ENCODE measurements at regions not wholly inside any gene's neighbourhood (a gene's known extent, or its start where the extent isn't known, plus 50 kb on each side); places are given as distances from the start of the nearest gene placed in this dataset.

DNA sequence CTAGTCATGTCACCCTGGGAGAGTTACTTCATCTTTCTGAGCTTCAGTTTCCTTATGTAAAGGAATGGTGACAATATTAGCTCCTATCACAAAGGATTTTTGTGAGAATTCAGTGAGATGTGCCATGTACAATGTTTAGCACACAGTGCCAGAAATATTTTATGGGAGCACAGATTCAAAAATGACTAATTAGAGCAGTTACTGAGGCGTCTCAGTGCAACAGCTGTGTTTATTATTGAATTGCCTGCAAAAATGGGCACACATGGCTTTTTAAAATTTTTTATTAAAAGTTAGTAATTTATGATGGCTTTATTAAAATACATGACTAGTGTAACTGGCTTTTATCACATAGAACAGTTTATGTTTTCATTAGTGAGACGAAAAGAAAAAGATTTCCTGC is 134.3 kb upstream of the AHI1 start:
- no peaks in the 10 kb centered on the region for H3K9me3 ChIP-seq (ENCODE audit: control insufficient read depth in 1 of 2, insufficient read depth in 1 of 2, low read depth in 1 of 2, low read length in 2 of 2)
- H3K79me2 ChIP-seq (ENCODE audit: insufficient read depth, low read length) = no peaks in the 10 kb centered on the region
- no peak for ATAC-seq
- H4K20me1 ChIP-seq (ENCODE audit: insufficient read depth) = no peaks in the 10 kb centered on the region
- no peak overlapping the region for H3K9ac ChIP-seq (ENCODE audit: low read length)
- no peak overlapping the region for H3K4me2 ChIP-seq (ENCODE audit: low read length)
- H3K36me3 ChIP-seq (ENCODE audit: control insufficient read depth in 1 of 2, insufficient read depth in 2 of 2, low read length in 2 of 2) = no peaks in the 10 kb centered on the region
- ChIA-PET POLR2A (no interaction called here), CTCF (no interaction called here), RAD21 (ENCODE audit: low non-redundant PET in 1 of 2, low total read pairs in 2 of 2, uncharacterized antibody in 2 of 2, unreplicated experiment in 2 of 2) (no interaction called here)
- H3K4me1 ChIP-seq (ENCODE audit: control insufficient read depth in 1 of 2, insufficient read depth in 2 of 2, low read length in 2 of 2) = no peaks in the 10 kb centered on the region
- no peak for DNase-seq (ENCODE audit: low read depth, low spot score)
- H3K27me3 ChIP-seq (ENCODE audit: insufficient read depth, low read length) = no peaks in the 10 kb centered on the region
- no TSS peak for BruUV-seq (replicated peaks)
- no peak for TF ChIP-seq ELF1 (IDR thresholded peaks at IDR 0.05; ENCODE audit: borderline replicate concordance, low read depth)
- H3K27ac ChIP-seq (ENCODE audit: low read depth, low read length) = no peak overlapping the region
- H3K9me2 ChIP-seq (ENCODE audit: insufficient read depth) = no peaks in the 10 kb centered on the region
- no peak overlapping the region for H2AFZ ChIP-seq (ENCODE audit: low read depth, low read length, poor library complexity, severe bottlenecking)
- no peak overlapping the region for H3K4me3 ChIP-seq (replicated peaks in 1 of 2; ENCODE audit: low read depth in 1 of 2, low read length in 2 of 2)
- intact Hi-C loops (cut with micrococcal nuclease) = no loop called here

GRCh38 chr6:135633573-135633972 is 136.0 kb upstream of the AHI1 start:
- RAD21 ChIA-PET (ENCODE audit: low non-redundant PET in 1 of 2, low total read pairs in 2 of 2, uncharacterized antibody in 2 of 2, unreplicated experiment in 2 of 2) = no interaction called here
- H3K9me3 ChIP-seq (ENCODE audit: control insufficient read depth in 1 of 2, insufficient read depth in 1 of 2, low read depth in 1 of 2, low read length in 2 of 2) = no peaks in the 10 kb centered on the region
- H4K20me1 ChIP-seq (ENCODE audit: insufficient read depth) = no peaks in the 10 kb centered on the region
- CTCF ChIA-PET = no interaction called here
- H2AFZ ChIP-seq (ENCODE audit: low read depth, low read length, poor library complexity, severe bottlenecking) = no peak overlapping the region
- no TSS peak for BruUV-seq (replicated peaks)
- ATAC-seq (no peak), DNase-seq (ENCODE audit: low read depth, low spot score) (no peak)
- H3K4me1 ChIP-seq (ENCODE audit: control insufficient read depth in 1 of 2, insufficient read depth in 2 of 2, low read length in 2 of 2) = no peaks in the 10 kb centered on the region
- TF ChIP-seq EGR1 (IDR thresholded peaks at IDR 0.05; ENCODE audit: low read depth) (no peak), YY1 (IDR thresholded peaks at IDR 0.05; ENCODE audit: extremely low read depth, insufficient replicate concordance, low read depth, low read length) (no peak), REST (IDR thresholded peaks at IDR 0.05; ENCODE audit: low read depth) (no peak), TCF7L2 (IDR thresholded peaks at IDR 0.05; ENCODE audit: borderline replicate concordance, extremely low read depth, insufficient read depth, insufficient read length) (no peak), SP1 (IDR thresholded peaks at IDR 0.05; ENCODE audit: low read depth) (no peak), MAX (IDR thresholded peaks at IDR 0.05) (no peak), CEBPB (IDR thresholded peaks at IDR 0.05; ENCODE audit: low read depth) (no peak), CTCF (IDR thresholded peaks at IDR 0.05 in 2 of 3, conservative IDR thresholded peaks at IDR 0.05 in 1 of 3; ENCODE audit: borderline replicate concordance in 1 of 3, insufficient read depth in 1 of 3, low read depth in 2 of 3, low read length in 2 of 3) (no peak), ZNF274 (IDR thresholded peaks at IDR 0.05; ENCODE audit: low read depth, low read length) (no peak)
- H3K79me2 ChIP-seq (ENCODE audit: insufficient read depth, low read length) = no peaks in the 10 kb centered on the region
- no peak overlapping the region for H3K27ac ChIP-seq (ENCODE audit: low read depth, low read length)
- H3K9me2 ChIP-seq (ENCODE audit: insufficient read depth) = no peaks in the 10 kb centered on the region
- intact Hi-C loops (cut with micrococcal nuclease) = no loop called here
- POLR2A ChIA-PET = no interaction called here
- H3K4me3 ChIP-seq (replicated peaks in 1 of 2; ENCODE audit: low read depth in 1 of 2, low read length in 2 of 2) = no peak overlapping the region
- no peak overlapping the region for H3K9ac ChIP-seq (ENCODE audit: low read length)
- H3K36me3 ChIP-seq (ENCODE audit: control insufficient read depth in 1 of 2, insufficient read depth in 2 of 2, low read length in 2 of 2) = no peaks in the 10 kb centered on the region
- no peaks in the 10 kb centered on the region for H3K27me3 ChIP-seq (ENCODE audit: insufficient read depth, low read length)
- no peak overlapping the region for H3K4me2 ChIP-seq (ENCODE audit: low read length)
